ELR (cell line): ENCODE measurements at regions not wholly inside any gene's neighbourhood (a gene's known extent, or its start where the extent isn't known, plus 50 kb on each side); places are given as distances from the start of the nearest gene placed in this dataset.
"Not testable (repeated sequence)": the region's sequence is repeated elsewhere in the genome, so short reads cannot be mapped to it uniquely, and the experiment has no call there.

Experiments
- DNase-seq: peaks from one replicate; pipeline ENCODE4 v3.0.0-alpha.2; 2015; ENCODE audit warnings: low read depth

DNA sequence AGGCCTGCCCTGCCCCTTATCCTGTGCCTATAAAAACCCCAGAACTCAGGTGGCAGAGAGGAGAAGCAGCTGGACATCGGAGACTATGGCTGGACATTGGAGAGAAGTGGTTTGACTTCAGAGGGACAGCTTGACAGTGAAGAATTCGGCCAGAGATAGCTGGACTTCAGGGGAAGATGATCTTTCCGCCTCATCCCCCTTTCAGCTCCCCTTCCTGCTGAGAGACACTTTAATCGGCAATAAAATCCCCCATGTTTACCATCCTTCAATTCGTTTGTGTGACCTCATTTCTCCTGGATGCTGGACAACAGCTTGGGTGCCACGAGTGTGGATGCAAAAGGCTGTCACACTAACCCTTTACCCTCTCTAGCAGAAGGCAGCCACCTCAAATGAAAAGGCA lies 134.1 kb upstream of the TUT7 start:
- no peak for DNase-seq

DNA sequence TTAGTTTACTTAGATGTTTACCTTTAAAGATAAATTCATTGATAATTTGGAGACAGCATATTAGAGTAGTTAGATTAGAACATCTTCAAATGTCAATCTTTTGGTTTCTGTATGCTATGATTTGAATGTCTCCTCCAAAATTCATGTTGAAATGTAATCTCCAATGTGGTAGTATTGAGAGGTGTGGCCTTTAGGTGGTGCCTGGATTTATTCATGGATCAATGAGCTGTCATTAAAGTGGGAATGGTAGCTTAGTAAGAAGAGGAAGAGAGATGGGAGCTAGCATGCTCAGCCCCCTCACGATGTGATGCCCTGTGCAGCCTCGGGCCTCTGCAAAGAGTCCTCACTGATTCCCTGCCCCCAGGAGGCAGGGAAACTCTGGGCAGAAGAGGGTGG lies 133.6 kb upstream of the TUT7 start:
- DNase-seq: no peak

DNA sequence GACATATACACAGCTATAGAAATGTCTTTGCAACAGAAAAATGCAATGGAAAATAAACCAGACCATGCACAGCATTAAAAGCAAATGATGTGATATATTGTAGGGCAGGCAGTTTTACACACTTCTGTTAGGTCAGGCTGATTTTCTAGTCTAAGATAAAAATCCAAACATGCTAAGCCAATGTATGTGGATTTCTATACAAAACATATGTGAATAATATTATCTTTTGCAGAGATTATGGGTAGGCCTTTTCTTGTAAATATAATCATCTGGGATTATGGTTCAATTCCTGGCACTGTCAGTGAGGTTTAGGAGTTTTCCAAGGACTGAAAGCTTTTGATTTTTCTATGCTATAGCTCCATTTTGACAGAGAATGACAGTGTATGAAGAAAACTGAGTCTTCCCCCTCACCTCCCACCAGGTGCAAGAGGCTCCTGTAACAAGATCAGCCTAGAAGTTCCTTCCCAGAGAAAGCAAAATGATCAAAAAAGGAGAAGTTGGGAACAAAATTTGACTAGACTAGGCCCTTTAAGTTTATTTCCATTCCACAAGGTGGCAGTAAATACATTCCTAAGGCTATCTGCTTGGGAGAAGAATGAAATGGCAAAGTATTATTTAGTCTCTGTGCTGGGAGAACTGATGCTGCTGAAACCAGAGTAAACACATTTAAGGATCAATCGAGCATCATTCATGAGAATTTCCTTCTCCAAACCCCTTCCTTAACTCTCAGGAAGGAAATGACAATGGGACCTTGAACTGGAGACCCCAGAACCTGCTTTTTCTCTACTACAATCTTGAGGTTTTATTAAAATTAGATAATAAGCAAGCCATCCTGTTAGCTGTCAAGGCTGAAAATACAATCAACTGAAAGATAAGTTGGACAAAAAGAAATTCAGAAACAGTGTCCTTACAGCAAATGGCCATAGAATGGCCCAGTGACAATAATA lies 133.0 kb upstream of the TUT7 start:
- DNase-seq: peak; percentile 59

DNA sequence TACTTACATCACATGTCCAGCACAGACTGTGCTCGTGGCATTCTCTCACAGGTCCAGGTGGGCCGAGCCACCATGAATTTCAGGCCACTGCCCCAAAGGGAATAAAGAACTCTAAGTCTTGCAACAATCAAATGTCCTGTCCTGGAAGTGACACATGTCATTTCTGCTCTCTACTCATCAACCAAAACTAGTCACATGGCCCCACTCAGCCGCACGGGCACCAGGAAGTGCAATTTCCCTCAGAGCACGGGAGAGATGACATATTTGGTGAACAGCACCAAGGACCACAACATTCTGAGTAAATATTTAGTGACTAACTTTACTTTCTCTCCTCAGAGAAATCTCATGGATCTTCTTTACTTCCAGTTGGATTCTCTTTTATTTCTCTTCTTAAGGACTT lies 131.1 kb upstream of the TUT7 start:
- DNase-seq: no peak

DNA sequence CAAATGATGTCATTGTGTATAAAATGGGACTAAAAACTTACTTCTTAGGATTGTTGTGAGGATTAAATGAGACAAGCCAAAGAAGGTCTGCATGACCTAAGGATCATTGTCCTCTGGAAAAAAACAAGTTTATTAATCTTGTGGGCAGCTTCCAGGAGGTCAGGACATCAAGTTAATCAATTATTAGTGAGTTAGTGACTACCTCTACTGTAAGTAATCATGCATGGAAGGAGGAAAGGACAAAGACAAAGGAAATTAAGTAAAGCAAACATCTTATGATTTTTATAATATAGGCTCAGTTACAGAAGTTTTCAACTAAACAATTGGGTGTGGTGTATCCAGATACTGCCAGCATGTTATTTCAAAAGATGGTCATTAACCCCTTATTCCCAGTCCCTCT lies 129.3 kb upstream of the TUT7 start:
- DNase-seq: no peak

DNA sequence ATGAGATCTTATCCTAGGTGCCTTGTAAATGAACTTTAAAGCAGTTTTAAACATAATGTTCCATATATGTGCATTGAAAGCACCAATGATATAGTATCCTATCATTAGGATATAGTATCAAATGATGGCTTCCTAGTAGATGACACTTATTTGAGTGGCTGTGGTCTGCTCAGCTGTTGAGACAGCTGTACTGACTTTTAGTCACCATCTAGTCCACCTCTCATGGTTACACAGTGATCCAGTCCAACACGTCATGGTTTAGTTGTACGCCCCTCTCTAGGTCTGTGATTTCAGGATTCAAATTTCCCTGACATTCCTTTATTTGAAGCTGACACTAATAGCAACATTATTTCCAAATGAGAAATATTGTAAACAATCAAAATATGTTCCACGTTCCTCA lies 127.3 kb upstream of the TUT7 start:
- DNase-seq: no peak

DNA sequence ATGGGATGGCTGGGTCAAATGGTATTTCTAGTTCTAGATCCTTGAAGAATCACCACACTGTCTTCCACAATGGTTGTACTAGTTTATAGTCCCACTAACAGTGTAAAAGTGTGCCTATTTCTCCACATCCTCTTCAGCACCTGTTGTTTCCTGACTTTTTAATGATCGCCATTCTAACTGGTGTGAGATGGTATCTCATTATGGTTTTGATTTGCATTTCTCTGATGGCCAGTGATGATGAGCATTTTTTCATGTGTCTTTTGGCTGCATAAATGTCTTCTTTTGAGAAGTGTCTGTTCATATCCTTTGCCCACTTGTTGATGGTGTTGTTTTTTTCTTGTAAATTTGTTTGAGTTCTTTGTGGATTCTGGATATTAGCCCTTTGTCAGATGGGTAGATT lies 121.0 kb upstream of the TUT7 start:
- not testable (repeated sequence) for DNase-seq

DNA sequence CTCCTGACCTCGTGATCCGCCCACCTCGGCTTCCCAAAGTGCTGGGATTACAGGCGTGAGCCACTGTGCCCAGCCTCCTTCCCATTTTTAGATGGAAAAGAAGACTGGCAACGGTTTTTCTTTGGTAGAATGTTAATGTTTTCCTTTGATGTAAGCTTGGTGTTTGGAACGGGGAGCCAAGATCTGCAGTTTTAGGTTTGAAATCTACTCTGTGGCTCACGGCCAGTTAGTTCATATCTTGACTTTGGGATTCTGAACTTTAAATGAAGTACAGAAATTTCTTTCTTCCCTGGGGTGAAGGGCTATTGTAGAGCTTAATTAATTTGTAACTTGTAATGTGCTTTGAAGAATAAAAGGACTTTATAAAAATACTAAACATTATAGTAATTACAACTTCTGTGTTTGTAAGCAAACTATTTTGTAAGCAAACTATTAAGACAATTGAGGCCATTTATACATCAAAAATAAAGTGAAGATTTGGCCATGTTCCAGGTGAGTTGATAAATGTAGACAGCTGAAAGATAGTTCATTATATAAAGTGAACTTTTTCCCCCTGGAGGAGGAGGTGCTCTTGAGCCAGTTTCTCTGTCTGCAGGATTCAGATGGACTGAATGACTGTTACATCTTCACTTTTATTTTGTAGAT lies 117.1 kb upstream of the TUT7 start:
- DNase-seq: no peak

DNA sequence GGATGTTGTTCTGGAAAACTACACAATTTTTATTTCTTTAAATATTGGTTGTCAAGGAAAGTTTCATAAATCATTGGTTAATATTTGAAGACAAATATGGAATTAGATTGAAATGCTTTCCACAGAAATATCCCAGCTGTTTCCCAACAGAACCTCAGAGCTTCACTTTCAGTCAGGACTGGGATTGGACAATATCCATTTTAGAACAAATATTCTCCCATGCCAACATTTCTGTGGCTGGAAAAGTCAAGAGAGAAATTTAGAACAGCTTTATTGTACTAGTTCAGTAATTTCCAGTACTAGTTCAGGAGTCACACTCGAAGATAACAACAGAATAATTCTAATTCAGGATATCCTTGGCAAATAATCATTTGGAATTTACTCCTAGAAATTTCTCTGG lies 116.1 kb upstream of the TUT7 start:
- DNase-seq: no peak

DNA sequence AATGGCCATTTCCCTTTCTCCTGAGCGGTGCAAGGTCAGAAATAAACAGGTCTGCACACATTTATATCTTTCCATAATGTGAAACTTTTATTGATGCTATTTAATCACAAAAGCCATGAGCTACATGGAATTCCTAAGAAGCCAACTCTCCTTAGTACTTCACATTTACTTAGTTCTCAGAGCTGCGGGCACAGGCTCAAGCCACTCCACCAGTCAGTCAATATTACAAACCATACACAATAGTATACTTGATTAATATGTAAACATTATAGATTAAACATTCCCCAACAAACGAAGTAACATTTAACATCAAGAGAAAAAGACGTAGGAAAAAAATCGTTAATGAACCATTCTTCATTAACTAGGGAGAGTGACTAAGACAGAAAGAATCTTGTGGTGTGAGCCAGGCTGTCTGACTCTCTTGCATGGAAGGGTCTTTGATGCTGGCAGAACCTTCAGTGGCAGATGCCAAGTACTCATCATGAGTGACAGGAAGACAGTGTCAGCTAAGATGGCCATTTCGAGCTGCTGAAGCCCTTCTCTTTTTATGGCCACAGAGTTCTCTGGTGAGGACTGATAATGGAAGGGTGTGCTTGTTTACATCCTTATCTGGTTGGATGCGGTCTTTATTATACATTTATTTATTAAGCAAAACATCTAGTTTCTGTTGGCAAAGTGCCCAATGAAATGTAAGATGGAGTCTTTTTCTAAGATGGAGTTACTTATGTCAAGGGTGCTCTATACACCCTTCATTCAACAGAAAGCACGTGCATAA lies 115.5 kb upstream of the TUT7 start:
- no peak for DNase-seq

DNA sequence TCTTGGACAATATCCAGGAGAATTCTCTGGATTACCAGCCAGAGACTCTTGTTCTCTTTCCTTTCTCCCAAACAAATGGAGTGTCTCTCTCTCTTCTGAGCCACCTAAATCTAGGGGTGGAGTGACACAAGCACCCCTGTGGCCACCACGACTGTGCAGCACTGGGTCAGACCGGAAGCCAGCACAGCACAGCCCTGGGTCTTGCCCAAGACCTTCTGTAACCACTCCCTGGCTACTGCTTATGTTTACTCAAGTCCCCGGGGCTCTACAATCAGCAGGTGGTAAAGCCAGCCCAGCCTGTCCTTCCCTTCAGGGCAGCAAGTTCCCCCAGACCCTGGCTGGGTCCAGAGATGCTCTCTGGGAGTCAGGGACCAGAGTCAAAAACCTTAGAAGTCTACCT lies 110.0 kb upstream of the TUT7 start:
- DNase-seq: no peak

DNA sequence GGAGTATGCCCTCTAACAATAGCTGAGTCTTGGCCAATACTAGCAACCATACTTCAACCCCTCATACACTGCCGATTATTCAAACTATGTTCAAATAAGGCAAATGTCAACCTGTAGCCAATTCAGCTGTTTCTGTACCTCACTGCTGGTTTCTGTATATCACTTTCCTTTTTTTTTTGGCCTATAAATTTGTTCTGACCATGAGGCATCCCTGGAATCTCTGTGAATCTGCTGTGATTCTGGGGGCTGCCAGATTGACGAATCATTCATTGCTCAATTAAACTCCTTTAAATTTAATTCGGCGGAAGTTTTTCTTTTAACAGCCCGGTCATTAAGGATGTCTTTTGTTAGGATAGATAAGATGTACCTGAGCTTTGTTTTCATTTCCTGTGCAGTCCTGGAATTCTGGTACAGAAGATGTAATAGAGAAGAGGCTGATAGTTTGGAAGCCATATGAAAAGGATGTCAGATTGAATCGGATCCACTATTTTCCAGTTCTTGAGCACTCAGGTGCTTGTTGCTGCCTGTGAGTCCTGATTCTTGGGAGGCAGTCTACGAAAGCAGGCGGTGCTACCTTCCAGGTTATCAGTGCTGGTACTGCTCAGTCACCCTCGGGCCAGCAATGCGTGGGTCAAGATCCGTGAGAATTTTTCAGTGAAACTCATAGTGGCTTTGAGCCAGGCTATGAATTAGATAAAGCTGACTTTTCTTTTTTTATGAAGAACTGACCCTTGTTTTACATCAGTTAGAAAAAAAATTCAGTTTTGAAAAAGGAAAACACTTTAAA lies 106.2 kb upstream of the TUT7 start:
- DNase-seq: no peak

DNA sequence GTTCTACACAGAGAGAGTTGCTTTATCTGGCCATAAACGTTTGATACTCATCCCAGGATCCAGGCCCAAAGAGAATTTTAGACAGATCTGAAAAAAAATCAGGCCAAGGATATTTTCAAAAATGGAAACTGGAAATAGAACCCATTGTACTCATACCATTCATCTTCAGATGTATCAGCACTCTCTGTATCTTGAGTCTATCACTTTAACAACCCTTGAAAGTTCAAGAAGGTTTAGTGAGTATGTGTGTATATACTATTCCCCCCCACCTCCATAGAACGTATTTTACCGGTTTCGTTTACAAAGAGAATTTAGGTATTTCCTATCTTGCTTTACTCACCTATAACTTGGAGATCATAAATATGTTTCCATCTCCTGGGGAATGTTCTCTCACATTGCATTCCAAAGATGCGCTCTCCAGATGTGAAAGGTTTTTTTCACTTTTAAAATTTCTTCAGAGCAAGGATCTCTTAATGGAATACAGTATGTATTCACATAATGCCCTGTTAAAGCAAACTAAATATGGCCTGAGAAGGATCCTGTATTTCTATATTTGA lies 105.5 kb upstream of the TUT7 start:
- DNase-seq: no peak

DNA sequence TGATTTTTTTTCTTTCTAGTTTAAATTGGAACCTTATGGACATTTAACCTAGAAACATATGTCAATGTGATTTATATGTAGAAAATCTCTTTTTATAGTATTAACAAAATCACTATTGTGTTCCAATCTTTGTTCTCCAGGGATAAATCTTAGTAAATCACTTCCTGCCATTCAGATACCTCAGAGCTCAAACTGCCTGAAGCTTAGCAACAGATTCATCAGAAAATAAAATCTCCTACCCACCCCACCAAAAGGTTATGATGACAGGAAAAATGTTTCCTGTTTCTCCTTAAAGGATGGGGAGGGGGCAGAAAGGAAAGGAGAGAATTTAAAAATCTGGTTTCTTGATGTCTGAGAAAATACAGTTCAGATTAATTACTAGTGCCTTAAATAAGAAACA lies 105.0 kb upstream of the TUT7 start:
- DNase-seq: no peak

DNA sequence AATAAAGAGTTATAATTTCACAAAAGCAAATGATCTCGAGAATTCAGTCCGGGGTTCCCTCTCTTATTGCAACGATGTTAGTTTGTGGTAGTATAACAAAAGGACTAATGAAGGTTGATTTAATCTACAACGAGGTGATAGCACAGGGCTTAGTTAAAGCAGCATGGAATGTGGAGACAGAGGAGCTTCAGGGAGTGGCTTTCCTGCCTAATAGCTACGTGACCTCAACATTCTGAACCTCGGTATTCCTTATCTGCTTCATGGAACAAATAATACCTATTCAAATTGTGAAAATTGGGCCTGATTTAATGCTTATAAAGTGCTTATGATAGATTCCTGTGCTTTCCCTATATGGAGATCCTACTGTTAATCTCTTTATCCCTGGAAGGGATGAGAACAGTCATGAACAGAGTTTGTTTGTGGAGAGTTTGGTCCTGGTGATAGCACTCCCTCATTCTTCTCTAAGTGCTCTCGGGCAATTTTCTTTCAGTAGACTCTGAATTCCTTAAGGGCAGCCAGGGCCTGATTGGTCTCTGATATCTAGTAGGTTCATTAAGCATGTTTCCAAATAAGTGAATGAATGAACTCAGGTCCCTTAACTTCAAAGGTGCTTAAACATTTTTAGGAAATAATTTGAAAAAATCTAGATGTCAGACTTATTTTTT lies 104.1 kb upstream of the TUT7 start:
- no peak for DNase-seq

DNA sequence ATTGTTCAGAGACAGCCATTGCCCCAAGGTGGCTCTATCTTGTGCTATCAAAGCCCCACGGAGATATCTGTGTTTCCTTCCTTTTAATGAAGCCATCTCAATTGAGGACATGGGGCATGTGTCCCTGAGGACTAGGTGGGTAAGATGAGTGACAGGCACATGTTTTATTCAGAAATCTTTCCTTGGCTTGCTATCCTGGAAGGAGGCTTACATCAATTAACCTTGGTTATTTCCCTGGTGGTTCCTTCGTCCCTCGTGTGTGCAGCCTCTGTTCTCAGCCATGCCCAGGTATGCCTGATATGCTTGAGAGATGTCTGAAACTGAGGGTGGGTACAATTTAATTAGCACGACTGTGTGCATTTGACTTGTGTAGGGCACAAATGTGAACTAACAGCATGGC lies 102.2 kb upstream of the TUT7 start:
- DNase-seq: no peak

DNA sequence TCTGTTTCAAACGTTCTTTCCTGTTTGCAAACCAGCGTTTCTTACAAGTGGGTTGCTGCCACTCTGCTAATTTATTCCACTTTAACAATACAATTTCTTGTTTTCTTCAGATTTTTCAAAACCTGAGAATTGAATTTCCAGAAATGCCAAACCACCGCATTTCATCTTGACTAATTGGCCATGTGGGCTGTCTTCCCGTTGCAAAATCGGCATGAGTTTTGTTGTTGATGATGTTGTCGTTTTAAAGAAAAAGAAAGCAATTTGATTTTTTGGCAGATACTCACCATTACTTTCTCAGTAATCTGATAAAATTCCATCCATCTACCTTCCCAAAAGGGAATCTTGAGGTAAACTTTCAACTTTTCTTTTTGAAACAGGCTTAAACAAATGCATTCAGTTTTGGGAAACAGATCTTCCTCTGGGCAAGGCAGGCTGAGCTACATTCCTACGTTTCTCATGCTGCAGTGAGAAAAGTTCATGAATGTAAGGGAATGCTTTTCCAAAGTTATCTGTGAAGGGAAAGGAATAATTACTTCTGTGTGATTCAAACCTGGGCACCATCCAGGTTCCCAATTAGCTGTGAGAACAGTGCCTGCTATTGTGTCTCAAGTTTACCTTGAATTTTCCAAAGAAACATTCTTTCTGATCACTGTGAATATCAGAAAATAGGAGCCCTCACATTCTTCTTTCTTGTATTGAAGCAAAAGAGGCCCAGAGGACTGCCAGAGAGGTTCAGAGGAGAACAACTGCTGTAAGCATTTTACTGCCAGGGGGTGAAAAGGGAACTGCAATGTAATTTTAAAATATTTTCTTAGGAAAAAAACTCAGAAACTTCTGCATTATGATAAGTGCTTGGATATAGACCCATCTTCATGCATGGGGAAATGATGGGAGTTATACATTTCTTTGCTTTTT lies 100.7 kb upstream of the TUT7 start:
- no peak for DNase-seq

DNA sequence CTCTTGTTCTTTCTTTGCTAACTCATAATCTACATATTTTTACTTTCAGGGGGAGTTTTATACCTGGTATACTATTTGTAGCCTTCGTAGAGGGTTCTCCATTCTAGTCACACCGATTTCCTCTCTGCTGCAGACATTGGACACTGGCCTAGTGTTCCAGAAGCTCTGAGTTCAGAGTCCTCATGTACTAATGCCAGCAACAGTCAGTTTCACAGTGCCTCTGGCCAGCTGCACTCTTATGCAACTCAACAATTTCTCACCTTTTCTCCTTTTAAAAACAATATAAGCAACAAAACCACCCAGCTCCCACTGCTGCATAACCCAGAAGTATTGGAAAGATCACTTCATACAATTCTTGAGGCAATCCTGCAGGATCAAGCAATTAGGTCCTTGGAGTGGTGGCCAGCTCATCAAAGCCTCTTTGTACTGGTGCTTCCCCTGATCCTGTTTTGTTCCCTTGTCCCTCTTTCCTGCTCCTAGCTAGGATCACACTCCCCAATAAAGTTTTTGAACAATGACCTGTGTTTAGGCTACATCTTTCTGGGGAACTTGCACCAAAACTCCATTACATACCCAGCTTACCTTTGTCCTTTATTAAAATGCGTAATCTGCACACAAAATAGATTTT lies 98.1 kb upstream of the TUT7 start:
- DNase-seq: no peak

DNA sequence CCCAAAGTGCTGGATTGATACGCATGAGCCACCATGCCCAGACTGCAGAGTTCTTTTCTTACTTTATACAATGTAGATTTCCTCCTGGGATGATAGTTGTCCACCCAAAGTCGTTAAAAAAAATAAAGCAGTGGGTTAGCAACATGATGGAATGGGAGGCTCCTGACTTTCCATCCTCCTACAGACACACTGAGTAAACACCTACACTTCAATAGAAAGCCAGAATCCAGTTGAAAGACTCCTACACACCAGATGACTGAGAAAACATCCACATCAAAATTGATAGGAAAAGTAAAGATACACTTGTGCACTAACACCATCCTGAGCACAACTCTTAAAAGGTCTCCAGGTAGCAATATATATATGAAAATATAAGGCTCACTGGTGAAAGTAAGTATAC lies 95.0 kb upstream of the TUT7 start:
- DNase-seq: no peak

DNA sequence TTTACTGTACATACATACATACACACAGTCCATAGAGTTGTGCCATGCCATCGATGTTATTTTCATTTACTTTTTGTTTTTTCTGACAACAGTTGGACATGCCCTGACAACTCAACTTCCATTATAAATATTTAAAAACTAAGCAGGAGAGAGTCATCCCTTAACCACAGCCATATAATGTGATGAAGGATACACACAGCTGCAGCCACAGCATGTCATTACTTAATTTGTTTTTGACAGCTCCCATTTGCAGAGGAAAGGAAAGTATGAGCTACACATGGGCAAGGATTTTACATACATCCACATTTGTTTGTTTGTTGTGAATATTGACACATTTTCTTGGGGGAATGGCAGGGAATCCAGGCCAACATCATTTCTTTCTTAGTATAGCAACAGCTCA lies 91.5 kb upstream of the TUT7 start:
- no peak for DNase-seq
